GM19043 (cell line): ENCODE measurements at regions not wholly inside any gene's neighbourhood (a gene's known extent, or its start where the extent isn't known, plus 50 kb on each side); places are given as distances from the start of the nearest gene placed in this dataset.
"Not testable (repeated sequence)": the region's sequence is repeated elsewhere in the genome, so short reads cannot be mapped to it uniquely, and the experiment has no call there.

Source experiments
- ATAC-seq: cut with Tn5 transposase; IDR thresholded peaks from one replicate; pipeline ENCODE4 v1.9.1; 2021; ENCODE audit warnings: low read depth; ENCODE audit not compliant: unreplicated experiment

GRCh38 chr7:143704813-143705212, 52.7 kb downstream of the CTAGE6 start:
- ATAC-seq, result not testable (repeated sequence)

DNA sequence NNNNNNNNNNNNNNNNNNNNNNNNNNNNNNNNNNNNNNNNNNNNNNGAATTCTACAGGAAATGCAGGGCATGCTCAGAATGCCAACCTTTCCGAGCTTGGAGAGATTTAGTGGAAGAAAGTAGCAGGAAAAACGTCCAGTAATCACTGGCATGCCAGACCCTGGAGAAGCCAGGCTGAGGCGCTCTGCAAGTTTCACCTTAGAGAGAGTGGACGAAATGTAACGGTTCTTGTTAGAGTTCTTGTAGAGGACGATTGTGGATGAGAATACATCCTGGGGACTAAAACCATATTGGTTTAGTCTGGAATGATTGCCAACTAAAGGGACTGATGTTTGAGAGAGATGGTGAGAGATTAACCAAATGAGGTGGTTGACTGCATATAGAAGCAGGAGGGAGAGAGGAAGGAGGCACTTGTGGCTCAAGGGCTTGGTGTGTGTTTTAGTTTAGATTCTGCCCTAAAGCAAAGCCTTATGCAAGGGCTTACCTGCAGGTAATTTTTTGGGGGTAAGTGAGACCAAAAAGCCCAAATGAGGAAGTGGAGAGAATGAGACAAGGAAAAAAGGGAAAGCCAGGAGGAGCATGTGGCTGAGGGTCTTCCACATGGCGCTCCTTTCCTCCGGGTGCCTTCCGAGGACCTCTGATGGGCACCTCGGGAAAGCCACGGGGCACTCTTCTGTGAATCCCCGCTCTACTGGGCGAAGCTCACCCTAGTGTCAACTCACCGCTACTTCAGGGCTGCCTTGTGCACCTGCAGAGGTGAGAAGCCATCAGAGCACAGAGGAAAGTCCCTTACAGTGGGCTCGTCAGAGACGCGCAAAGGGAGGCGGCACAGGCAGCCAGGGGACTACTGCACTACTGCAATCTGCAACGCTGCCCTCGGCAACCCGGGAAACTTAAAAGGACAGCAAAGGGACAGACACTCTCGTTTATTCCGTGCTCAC, 56.5 kb downstream of the CTAGE6 start:
- ATAC-seq, result peak; percentile 99
